Muscle of back (tissue), 3 donors: ENCODE measurements at regions not wholly inside any gene's neighbourhood (a gene's known extent, or its start where the extent isn't known, plus 50 kb on each side); places are given as distances from the start of the nearest gene placed in this dataset.

Experiments used
- DNase-seq, 3 donors: peaks; one replicate each; pipeline versions ENCODE4 v3.0.0 to v3.0.0-alpha.2; 2013

DNA sequence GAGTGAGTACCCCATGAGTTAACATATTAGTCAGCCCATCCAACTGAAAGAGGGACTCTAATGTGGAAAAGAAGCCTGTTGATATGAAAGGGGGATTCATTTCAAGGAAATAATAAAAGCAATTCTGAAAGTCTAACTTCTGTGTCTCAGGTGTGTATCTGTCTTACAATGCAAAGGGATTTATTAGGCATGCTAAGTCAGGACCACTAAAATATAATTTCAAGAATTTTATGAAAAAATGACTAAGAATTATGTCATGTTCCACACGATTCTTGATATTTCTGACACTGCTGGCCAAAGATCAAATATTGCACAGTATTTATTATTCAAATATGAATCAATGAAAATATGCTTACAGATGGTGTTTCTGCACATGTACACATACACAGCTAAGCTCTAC lies 130.8 kb downstream of the KLF12 start:
- no peak for DNase-seq

DNA sequence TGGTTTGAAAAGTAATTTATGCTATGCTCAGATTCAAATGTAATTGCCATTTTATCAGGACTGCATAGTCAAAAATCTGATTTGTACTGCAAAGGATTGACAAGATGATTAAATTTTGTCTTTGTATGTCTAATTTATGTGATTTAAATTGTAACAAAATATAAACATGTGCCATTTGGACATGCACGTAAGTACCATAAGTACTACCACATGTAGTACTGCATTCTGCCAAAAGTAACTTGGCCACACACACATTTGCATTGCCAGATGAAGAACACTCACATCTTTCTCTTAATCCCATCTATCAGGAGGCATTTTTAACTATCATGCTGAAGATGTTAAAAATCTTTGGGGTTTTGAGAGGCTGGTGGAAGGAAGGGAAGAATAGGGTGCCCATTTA lies 133.3 kb downstream of the KLF12 start:
- peak in 2 of 3 donors; percentile 52 to 69 for DNase-seq

DNA sequence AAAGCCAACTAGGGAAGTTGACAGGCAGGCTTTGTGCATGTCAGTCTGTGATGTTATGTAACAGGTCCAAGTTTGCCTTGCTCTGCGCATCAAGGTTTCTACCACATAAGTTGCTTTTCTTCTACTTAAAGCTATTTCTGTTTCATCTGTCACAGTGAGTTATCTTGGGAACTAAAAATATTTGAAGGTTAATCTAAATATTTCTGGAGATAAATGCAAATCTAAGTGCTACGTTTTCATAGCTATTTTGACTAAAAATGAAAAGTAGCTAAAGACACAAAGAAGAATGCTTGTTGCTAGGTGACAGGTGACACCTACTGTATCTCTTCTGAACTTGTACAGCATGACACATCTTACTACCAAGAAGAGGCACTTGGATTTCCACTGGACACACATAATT lies 135.6 kb downstream of the KLF12 start:
- no peak for DNase-seq

DNA sequence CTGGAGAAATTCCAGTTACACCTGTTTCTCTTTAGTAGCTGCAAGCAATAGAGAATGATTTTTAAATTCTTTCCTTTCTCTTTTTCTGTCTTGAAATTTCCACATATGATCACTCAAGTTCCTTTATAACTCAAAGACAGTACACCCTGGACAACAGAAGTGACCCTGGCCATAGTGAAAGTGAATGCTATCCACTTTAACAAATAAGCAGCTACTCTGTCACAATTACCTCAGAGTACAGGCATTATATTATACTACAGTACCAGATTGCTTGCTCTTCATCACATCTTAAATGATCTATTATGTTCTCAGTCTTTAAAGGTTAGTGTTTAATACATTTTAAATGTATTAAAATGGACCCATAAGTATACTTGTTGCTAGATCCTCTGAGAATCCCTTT lies 136.2 kb downstream of the KLF12 start:
- DNase-seq = peak in 1 of 3 donors; percentile 37

DNA sequence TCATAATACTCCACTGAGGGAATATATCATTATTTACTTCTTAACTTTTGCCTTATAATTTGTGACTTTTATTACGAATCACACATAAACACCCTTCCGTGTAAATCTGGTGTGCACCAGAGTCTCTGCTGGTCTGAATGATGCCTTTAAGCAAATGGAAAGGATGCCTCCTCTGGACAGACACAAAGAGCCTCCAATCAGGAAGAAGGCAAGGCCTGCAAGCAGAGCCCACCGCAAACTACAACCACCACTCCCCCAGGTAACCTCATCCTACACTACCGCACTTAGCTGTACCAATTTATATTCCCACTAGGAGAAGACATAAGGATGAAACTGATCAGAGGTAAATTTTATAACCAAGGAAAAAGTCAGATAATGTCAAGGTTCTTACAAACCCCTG lies 137.6 kb downstream of the KLF12 start:
- no peak for DNase-seq

GRCh38 chr13:73995736-73996135 lies 138.5 kb downstream of the KLF12 start:
- DNase-seq = peak; percentile 28 to 77 (median 53)

DNA sequence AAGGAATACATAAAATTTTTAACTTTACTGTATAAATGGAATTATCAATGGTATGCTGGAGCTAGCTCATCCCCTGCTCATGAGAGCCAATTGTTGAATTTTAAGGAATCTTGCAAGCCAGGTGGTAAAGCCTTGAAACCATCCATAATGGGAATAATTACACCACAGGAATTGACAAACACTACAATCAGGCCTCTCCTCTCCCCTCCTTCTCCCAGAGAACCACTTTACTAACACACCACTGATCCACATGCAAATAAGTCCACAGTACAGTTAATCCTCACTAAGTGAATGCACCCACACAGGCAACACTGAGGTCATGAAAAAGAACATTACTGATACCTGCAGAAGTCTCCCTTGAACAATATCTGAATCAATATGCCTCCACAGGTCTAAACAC lies 140.5 kb downstream of the KLF12 start:
- DNase-seq = no peak

GRCh38 chr13:73991884-73992283 lies 142.3 kb downstream of the KLF12 start:
- no peak for DNase-seq

GRCh38 chr13:73991384-73991783 lies 142.8 kb downstream of the KLF12 start:
- no peak for DNase-seq

DNA sequence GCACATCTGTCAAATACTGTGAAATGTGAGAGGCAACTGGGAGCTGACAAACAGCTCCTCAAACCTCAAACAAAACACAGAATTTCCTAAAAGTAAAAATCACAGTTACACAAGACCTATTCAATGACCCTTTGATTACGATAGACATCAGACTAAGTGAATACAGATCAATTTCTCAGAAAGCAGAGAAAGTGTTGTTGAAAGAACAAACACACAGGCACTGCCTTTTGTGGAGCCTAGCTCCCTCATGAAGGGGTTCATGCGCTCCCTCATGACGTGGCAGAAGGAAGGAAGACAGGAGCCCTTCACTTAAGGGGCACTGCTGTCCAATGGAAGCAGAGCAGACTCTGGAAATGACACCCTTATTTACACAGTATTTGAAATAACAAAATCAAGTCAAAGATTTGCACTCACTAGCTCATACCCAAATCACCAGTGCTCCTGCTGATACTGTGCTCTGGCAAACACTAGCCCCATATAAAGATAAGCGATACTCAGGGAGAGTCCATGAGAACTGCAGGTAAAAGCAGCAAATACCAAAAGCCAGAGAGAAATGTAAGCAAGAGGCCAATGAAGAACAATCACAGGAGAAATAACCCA lies 144.9 kb downstream of the KLF12 start:
- DNase-seq = no peak

GRCh38 chr13:73988461-73988860 lies 145.7 kb downstream of the KLF12 start:
- no peak for DNase-seq

- DNase-seq = no peak
These were observed 146.6 kb downstream of the KLF12 start for GRCh38 chr13:73987618-73988017.

DNA sequence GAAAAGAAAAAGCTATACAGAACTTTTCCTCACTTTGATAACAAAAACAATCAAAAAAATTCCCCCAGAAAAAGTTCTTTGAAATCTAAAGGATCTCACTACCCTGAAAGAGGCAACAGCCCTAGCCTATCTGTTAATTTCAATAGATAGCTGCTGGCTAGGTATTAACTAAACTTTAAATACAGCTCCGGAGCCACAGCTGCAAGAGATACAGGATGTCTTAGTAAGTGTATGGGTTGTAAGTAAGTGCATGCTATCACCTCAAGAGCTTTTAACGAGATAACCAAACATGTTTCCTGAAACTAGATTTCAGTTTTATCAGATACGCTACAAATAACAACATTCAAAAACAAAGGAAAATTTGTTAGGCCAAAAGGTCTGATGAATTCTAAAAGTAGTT lies 148.4 kb downstream of the KLF12 start:
- DNase-seq = no peak

- DNase-seq = no peak
These were observed 149.1 kb downstream of the KLF12 start for GRCh38 chr13:73984949-73985691.

DNA sequence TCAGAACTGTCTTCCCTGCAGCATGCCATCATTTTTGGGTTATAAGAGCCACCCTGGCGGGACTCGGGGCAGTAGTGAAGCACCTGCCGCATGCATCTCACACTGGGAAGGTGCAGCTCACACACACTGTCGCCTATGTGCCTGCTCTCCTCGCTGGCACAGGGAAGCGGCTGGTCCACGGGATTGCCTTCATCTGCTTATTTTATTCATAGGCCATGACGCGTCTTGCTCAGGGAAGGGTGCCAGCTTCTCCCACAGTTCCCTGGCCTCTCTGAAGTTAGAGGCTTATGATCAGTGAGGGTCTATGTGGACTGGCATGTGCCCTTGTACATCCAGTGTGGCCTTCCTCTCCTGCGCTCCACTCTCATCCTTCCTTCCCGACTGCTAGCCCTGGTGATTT lies 150.0 kb downstream of the KLF12 start:
- DNase-seq = no peak

DNA sequence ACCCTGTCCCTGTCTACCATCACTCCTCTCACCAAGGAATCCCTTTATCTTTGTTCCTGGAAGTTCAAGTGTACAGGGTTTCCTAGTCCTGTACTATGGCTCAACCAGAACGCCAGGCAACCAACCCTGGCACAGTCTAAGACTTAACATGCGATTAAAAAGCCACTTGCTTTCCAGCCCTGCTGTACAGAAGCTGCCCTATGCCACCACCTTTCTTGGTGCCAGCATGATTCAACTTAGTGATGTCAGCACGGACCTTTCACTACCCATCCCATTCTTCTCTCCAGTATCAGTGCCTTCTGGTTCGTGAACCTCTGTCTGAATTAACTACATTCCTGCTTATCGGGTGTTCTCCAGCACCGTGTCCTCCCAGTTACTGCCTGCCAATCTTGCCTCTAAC lies 151.1 kb downstream of the KLF12 start:
- DNase-seq = no peak

GRCh38 chr13:73981595-73981994 lies 152.6 kb downstream of the KLF12 start:
- DNase-seq = peak; percentile 39 to 77 (median 61)

DNA sequence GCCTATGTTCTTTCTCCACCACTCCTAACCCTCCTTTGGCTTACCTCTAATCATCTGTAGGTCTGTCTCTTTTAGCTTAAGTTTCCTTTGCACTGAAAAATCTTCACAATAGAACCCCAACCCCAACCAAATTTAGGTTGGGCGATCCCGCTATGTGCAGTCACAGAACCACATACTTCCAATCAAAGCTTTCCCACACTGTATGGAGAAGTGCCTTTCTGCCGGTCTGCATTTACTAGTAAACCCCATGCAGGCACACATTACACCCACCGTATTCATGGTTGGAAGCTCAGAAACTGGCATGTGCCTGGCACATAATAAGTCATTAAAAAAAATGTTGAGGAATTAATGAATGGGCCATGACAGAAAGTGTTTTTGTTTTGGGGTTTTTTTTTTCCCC lies 158.4 kb downstream of the KLF12 start:
- DNase-seq = no peak

GRCh38 chr13:73974051-73974450 lies 160.2 kb downstream of the KLF12 start:
- peak; percentile 27 to 65 (median 47) for DNase-seq

DNA sequence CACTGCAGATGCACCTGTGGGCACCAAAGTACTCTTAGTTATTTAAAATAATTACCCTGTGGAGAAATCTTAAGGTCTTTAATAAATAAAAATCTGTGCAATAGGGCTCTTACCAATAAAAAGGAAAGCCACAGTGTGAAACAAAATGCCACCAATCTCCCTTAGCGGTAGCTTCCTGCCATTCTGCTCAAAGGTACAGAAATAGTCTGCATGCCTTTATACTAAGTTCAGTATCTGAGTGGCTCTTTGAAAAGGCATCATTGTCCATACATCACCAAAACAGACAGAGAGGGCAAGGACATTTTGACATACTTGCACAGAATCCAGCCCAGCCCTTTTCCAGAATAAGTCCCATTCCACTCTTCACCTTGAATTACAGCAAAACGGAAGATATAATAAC lies 161.0 kb downstream of the KLF12 start:
- no peak for DNase-seq

- DNase-seq = no peak
These were observed 161.7 kb downstream of the KLF12 start for GRCh38 chr13:73972545-73972944.

- no peak for DNase-seq
These were observed 162.7 kb downstream of the KLF12 start for GRCh38 chr13:73971481-73971880.

GRCh38 chr13:73970421-73971055 lies 163.7 kb downstream of the KLF12 start:
- DNase-seq = no peak
